Sigmoid colon (tissue), 6 donors: ENCODE measurements at regions not wholly inside any gene's neighbourhood (a gene's known extent, or its start where the extent isn't known, plus 50 kb on each side); places are given as distances from the start of the nearest gene placed in this dataset.

Source experiments
- DNase-seq: peaks from one replicate; pipeline ENCODE4 v3.0.0-alpha.2; 2019
- H3K27ac ChIP-seq, 4 donors: fragments of 200-600 bp; sonication (generic); one replicate each; pipeline ENCODE4 v1.5.1; 2016 to 2019; ENCODE audit warnings: mild to moderate bottlenecking in 1 of 4
- H3K27me3 ChIP-seq, 3 donors: fragments of 200-600 bp; sonication (generic); one replicate each; pipeline ENCODE4 v1.5.1; 2019; ENCODE audit warnings: mild to moderate bottlenecking in 1 of 3
- H3K36me3 ChIP-seq, 4 donors: fragments of 200-600 bp; sonication (generic); one replicate each; pipeline ENCODE4 v1.5.1; 2016 to 2019
- H3K4me1 ChIP-seq, 4 donors: fragments of 200-600 bp; sonication (generic); one replicate each; pipeline ENCODE4 v1.5.1; 2017 to 2019
- H3K4me3 ChIP-seq, 4 donors: fragments of 200-600 bp; sonication (generic); one replicate each; pipeline ENCODE4 v1.5.1; 2017 to 2019; ENCODE audit warnings: mild to moderate bottlenecking in 2 of 4, moderate library complexity in 1 of 4
- H3K9me3 ChIP-seq, 4 donors: fragments of 200-600 bp in 3 of 4; sonication (generic) in 3 of 4; one replicate each; pipeline versions ENCODE4 v1.5.1 to v1.6.1; 2013 to 2019
- EP300 ChIP-seq, 4 donors: sonication (generic); formaldehyde crosslinking; IDR thresholded peaks; one replicate each; pipeline ENCODE4 v1.6.1; 2017; ENCODE audit warnings: antibody characterized with exemption in 4 of 4
- POLR2A ChIP-seq, 2 donors: fragments of 450-650 bp; IDR thresholded peaks; one replicate each; pipeline ENCODE4 v1.6.1; 2016; ENCODE audit warnings: antibody characterized with exemption in 2 of 2, mild to moderate bottlenecking in 2 of 2, moderate library complexity in 2 of 2
- POLR2AphosphoS5 ChIP-seq, 4 donors: sonication (generic); formaldehyde crosslinking; IDR thresholded peaks; one replicate each; pipeline ENCODE4 v1.6.1; 2017; ENCODE audit warnings: antibody characterized with exemption in 4 of 4
- WGBS, 2 donors: extraction: QIAGEN DNeasy Blood & Tissue Kit; methylation state at CpG; one replicate each; pipeline ENCODE4 v1.1.7; 2013; 5-methylcytosine and 5-hydroxymethylcytosine counted together
- intact Hi-C: fragments of 100-400 bp; cut with DNase I; formaldehyde crosslinking; loops from one replicate; pipeline ENCODE4 v1.15.1; 2023
- TF ChIP-seq, protein P1 (sequence below), 4 experiments: fragments of 450-650 bp in 3 of 4; fragments of 200-600 bp in 1 of 4; IDR thresholded peaks; one replicate each; pipeline ENCODE4 v1.5.1; 2016 to 2019; ENCODE audit warnings: antibody characterized with exemption in 4 of 4, mild to moderate bottlenecking in 3 of 4, moderate library complexity in 2 of 4
- donor health status: healthy with polysubstance abuse.
- donor health status: healthy.

DNA sequence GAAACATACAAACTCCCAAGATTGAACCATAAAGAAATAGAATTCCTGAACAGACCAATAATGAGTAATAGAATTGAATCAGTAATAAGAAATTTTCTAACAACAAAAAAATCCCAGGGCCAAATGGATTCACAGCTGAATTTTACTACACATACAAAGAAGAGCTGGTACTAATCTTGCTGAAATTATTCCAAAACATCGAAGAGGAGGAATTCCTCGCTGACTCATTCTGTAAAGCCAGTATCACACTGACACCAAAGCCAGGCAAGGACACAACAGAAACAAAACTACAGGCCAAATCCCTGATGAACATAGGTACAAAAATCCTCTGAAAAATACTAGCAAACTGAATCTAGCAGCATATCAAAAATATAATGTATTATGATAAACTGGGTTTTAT is 367.8 kb upstream of the CLEC14A start:
- no peaks in the 10 kb centered on the region for H3K36me3 ChIP-seq
- H3K4me1 ChIP-seq = no peaks in the 10 kb centered on the region
- no peaks in the 10 kb centered on the region for H3K27me3 ChIP-seq
- TF ChIP-seq EP300 (IDR thresholded peaks at IDR 0.05) (no peak), POLR2A (IDR thresholded peaks at IDR 0.05) (no peak), POLR2AphosphoS5 (IDR thresholded peaks at IDR 0.05) (no peak)
- TF ChIP-seq, protein P1, sequence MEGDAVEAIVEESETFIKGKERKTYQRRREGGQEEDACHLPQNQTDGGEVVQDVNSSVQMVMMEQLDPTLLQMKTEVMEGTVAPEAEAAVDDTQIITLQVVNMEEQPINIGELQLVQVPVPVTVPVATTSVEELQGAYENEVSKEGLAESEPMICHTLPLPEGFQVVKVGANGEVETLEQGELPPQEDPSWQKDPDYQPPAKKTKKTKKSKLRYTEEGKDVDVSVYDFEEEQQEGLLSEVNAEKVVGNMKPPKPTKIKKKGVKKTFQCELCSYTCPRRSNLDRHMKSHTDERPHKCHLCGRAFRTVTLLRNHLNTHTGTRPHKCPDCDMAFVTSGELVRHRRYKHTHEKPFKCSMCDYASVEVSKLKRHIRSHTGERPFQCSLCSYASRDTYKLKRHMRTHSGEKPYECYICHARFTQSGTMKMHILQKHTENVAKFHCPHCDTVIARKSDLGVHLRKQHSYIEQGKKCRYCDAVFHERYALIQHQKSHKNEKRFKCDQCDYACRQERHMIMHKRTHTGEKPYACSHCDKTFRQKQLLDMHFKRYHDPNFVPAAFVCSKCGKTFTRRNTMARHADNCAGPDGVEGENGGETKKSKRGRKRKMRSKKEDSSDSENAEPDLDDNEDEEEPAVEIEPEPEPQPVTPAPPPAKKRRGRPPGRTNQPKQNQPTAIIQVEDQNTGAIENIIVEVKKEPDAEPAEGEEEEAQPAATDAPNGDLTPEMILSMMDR (IDR thresholded peaks at IDR 0.05) = no peak
- DNase-seq = no peak
- no peak overlapping the region for H3K27ac ChIP-seq
- WGBS, 2 donors = 62 to 87% methylated on average over 2 of the region's 2 CpGs
- H3K4me3 ChIP-seq = no peak overlapping the region
- intact Hi-C loops = no loop called here
- H3K9me3 ChIP-seq = no peaks in the 10 kb centered on the region

DNA sequence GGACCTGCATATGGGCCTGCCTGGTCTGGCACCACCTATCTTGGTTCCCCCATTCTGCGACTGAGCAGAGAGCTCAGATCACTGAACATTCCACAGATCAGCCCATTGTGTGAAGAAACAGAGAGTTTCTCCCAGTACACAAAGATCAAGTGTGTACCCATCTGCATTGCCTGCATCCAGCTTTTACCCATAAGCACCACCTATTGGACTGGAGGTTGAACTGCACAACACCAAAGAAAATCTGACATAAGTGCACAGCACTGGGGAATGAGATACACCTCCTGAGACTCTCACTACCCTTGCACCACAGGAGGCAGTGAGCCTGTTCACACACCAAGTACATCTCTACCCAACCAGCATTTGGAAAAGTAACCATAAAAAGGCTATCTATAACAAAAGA is 362.6 kb upstream of the CLEC14A start:
- Histone ChIP-seq H3K27ac (no peak overlapping the region), H3K9me3 (no peaks in the 10 kb centered on the region), H3K27me3 (no peaks in the 10 kb centered on the region), H3K4me1 (no peaks in the 10 kb centered on the region), H3K4me3 (no peak overlapping the region), H3K36me3 (no peaks in the 10 kb centered on the region)
- TF ChIP-seq POLR2AphosphoS5 (IDR thresholded peaks at IDR 0.05) (no peak), EP300 (IDR thresholded peaks at IDR 0.05) (no peak), POLR2A (IDR thresholded peaks at IDR 0.05) (no peak)
- TF ChIP-seq, protein P1 (IDR thresholded peaks at IDR 0.05) = no peak
- intact Hi-C loops = no loop called here
- no peak for DNase-seq
- 85 to 97% methylated on average over 1 of the region's 1 CpG for WGBS, 2 donors

DNA sequence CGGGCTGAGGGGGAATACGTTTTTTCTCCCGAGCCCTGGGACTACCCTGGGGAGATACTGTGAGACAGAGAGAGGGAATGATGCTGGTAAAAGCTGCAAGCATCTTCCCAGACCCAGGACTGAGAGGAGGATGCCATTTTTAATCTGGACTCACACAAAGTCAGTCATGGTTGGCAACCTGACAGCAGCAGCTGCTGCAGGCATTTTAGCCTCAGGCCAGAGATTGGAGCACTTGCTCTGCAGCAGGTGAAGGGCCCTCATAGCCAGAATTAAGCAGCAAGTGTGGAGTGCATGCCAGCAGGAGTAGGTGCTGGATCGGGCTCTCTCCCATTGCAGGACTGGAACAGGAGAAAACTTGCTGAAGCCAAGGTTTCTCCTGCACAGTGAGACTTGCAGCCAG is 361.1 kb upstream of the CLEC14A start:
- no peaks in the 10 kb centered on the region for H3K9me3 ChIP-seq
- intact Hi-C loops = no loop called here
- H3K4me3 ChIP-seq = no peak overlapping the region
- H3K27ac ChIP-seq = no peak overlapping the region
- WGBS, 2 donors = 64 to 82% methylated on average over 4 of the region's 4 CpGs
- DNase-seq = no peak
- H3K27me3 ChIP-seq = no peaks in the 10 kb centered on the region
- no peaks in the 10 kb centered on the region for H3K36me3 ChIP-seq
- H3K4me1 ChIP-seq = no peaks in the 10 kb centered on the region
- TF ChIP-seq, protein P1 (IDR thresholded peaks at IDR 0.05) = no peak
- TF ChIP-seq EP300 (IDR thresholded peaks at IDR 0.05) = no peak
- no peak for TF ChIP-seq POLR2AphosphoS5 (IDR thresholded peaks at IDR 0.05)
- TF ChIP-seq POLR2A (IDR thresholded peaks at IDR 0.05) = no peak

DNA sequence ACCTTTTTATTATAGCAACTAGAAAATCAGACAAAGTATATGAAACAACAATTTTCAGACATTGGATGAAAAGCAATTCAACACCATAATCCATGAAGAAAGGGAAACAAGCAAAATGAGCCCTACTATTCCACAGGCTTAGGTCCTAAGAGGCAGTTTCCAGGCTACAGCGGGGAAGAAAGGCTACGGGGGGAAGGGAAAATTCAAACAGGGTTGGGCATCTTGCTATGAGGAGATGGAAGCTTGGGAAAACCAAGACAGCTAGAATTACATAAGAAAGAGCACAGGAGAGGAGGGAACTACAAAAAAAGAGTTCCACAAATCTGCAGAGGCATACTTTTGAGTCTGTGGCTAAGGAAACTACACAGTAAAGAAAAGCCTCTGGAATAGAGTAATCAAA is 356.0 kb upstream of the CLEC14A start:
- no peak for TF ChIP-seq EP300 (IDR thresholded peaks at IDR 0.05)
- TF ChIP-seq, protein P1 (IDR thresholded peaks at IDR 0.05) = no peak
- TF ChIP-seq POLR2AphosphoS5 (IDR thresholded peaks at IDR 0.05) = no peak
- TF ChIP-seq POLR2A (IDR thresholded peaks at IDR 0.05) = no peak
- WGBS, 2 donors = 74 to 92% methylated on average over 2 of the region's 2 CpGs

DNA sequence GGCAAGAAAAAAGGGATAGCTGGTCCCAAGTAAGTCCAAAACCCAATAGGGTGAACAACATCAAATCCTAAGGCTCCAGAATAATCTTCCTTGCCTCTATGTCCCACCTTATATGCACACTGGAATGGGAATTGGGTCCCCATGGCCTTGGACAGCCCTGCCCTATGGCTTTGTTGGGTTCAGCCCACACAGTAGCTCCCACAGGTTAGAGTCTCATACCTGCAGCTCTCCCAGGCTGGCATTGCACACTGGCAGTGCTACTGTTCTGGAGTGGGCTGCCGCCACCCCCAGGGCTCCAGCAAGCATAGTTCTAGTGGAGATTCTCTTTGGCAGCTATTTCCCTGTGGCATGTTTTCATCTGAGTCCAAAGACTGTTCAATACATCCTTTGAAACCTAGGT is 352.4 kb upstream of the CLEC14A start:
- DNase-seq = no peak
- Histone ChIP-seq H3K9me3 (no peaks in the 10 kb centered on the region), H3K4me1 (no peaks in the 10 kb centered on the region), H3K27me3 (no peaks in the 10 kb centered on the region), H3K27ac (no peak overlapping the region), H3K4me3 (no peak overlapping the region), H3K36me3 (no peaks in the 10 kb centered on the region)
- TF ChIP-seq POLR2AphosphoS5 (IDR thresholded peaks at IDR 0.05) (no peak), POLR2A (IDR thresholded peaks at IDR 0.05) (no peak), EP300 (IDR thresholded peaks at IDR 0.05) (no peak)
- TF ChIP-seq, protein P1 (IDR thresholded peaks at IDR 0.05) = no peak
- WGBS, 2 donors = 91% methylated on average over 1 of the region's 1 CpG
- intact Hi-C loops = no loop called here

More for the DNA sequence above, 356.0 kb upstream of the CLEC14A start:
- H3K36me3 ChIP-seq = no peaks in the 10 kb centered on the region
- H3K4me1 ChIP-seq = no peaks in the 10 kb centered on the region
- H3K9me3 ChIP-seq = no peaks in the 10 kb centered on the region
- intact Hi-C loops = no loop called here
- H3K27me3 ChIP-seq = no peaks in the 10 kb centered on the region
- H3K27ac ChIP-seq = no peak overlapping the region
- H3K4me3 ChIP-seq = no peak overlapping the region
- no peak for DNase-seq
